ENCODE measurements at regions not wholly inside any gene's neighbourhood (a gene's known extent, or its start where the extent isn't known, plus 50 kb on each side); places are given as distances from the start of the nearest gene placed in this dataset.

DNA sequence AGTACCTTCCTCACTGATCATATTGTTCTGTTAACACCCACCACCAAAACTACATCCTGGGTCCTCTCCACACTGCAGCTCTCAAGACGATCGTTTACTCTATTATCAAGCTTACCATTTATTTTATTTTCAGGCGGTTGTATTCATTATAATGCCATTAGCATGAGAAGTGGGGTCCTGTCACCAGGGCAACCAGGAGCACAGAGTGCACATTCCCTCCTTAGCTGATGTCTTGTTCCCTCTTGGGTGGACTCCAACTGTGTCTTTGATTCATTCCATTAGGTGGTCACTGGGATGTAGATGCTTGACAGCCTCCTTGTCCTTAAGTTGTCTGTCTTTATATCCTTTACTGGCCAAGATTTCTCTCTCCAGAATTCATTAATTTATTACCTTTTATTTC lies 965.9 kb upstream of the EEF2KMT start:
- no peak for TF ChIP-seq REST (IDR thresholded peaks at IDR 0.05; ENCODE audit: insufficient read depth in 1 of 2, low read depth in 2 of 2, low read length in 2 of 2)
- TF ChIP-seq POLR2AphosphoS5 (IDR thresholded peaks at IDR 0.05; ENCODE audit: low read depth, low read length): no peak
